Natural killer cell treated with Interleukin-12 subunit alpha and Interleukin-12 subunit beta and Interleukin-15 and Interleukin-18, amount 100 ng/mL, for 72 hours (primary cell): ENCODE measurements at regions not wholly inside any gene's neighbourhood (a gene's known extent, or its start where the extent isn't known, plus 50 kb on each side); places are given as distances from the start of the nearest gene placed in this dataset.
A peak's percentile ranks its signal among the peaks of the same experiment; 100 is the strongest.

Experiments used
- ATAC-seq, 2 donors: fragments of 150-1000 bp; cut with Tn5 transposase in 1 of 2; sonication (Bioruptor Pico), chemical (Tn5 transposase) in 1 of 2; 2 replicates each; pipeline ENCODE4 v1.10.0; 2021
- DNase-seq: peaks from one replicate; pipeline ENCODE4 v3.0.0; 2022; ENCODE audit warnings: low spot score
- H3K27ac Mint-ChIP-seq, 2 donors: 1 replicate in 1 of 2; 2 replicates in 1 of 2; pipeline ENCODE4 v1.8.0; 2022; ENCODE audit warnings: mixed read lengths in 2 of 2, mild to moderate bottlenecking in 1 of 2, moderate library complexity in 1 of 2
- H3K27me3 Mint-ChIP-seq, 2 donors: 1 replicate in 1 of 2; 2 replicates in 1 of 2; pipeline ENCODE4 v1.8.0; 2022; ENCODE audit warnings: mixed read lengths in 2 of 2
- H3K36me3 Mint-ChIP-seq: one replicate; pipeline ENCODE4 v1.8.0; 2022; ENCODE audit warnings: mixed read lengths
- H3K4me1 Mint-ChIP-seq, 2 donors: 1 replicate in 1 of 2; 2 replicates in 1 of 2; pipeline ENCODE4 v1.8.0; 2022; ENCODE audit warnings: low read depth in 2 of 2, mixed read lengths in 2 of 2, mild to moderate bottlenecking in 1 of 2
- H3K4me3 Mint-ChIP-seq: one replicate; pipeline ENCODE4 v1.8.0; 2022; ENCODE audit warnings: mixed read lengths
- H3K9me3 Mint-ChIP-seq: 2 replicates; pipeline ENCODE4 v1.8.0; 2022; ENCODE audit warnings: mixed read lengths

DNA sequence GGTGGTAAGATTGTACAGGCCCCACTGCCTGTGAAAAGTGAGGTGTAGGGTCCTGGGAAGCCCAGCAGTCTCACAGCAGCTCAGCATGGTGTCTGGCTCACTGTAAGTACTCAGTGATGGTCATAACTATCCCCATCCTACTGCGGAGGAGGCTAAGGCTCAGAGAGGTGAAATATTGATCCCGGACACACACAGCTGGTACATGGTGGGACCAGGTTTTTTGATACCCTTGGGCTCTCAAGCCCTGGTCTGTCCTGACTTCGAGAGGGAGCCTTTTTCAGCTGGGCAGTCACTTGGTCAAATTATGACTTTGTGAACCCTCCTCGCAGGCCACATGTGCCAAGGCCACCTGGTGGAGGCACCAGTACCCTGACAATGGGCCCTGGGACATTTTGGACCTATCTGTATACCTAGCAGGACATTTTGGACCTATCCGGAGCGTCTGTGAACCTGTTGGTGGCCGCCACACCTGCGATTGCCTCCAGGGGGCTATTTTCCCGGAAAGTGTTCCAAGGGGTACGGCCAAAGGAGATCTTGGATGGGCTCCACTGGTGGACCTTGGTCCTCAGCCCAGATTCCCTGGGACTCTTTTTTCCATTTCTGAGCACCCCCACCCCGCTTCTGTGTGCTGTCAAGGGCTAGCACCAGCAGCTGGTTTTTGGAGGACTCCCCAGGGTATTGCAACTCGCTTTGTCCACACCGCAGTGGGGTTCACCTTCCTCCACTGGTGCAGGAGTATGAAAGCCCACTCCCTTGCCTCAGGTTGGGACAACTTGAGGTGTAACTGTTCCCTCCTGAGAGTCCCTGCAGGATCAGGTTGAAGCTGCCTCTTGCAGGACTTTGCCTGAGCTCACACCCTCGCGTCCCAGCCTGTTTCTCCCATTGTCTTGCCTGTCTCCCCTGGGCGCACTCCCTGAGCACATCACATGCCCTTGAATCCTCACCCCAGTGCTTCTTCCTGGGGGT is 83.6 kb upstream of the NKD1 start:
- ATAC-seq (no peak), DNase-seq (no peak)
- H3K4me1 Mint-ChIP-seq, result peaks cover 0 to 5% of the 10 kb centered on the region in 2 donors
- H3K36me3 Mint-ChIP-seq, result no peaks in the 10 kb centered on the region
- H3K27ac Mint-ChIP-seq, result no peak overlapping the region
- no peaks in the 10 kb centered on the region for H3K9me3 Mint-ChIP-seq
- peaks cover 29 to 31% of the 10 kb centered on the region in 2 donors for H3K27me3 Mint-ChIP-seq
- H3K4me3 Mint-ChIP-seq, result no peak overlapping the region

DNA sequence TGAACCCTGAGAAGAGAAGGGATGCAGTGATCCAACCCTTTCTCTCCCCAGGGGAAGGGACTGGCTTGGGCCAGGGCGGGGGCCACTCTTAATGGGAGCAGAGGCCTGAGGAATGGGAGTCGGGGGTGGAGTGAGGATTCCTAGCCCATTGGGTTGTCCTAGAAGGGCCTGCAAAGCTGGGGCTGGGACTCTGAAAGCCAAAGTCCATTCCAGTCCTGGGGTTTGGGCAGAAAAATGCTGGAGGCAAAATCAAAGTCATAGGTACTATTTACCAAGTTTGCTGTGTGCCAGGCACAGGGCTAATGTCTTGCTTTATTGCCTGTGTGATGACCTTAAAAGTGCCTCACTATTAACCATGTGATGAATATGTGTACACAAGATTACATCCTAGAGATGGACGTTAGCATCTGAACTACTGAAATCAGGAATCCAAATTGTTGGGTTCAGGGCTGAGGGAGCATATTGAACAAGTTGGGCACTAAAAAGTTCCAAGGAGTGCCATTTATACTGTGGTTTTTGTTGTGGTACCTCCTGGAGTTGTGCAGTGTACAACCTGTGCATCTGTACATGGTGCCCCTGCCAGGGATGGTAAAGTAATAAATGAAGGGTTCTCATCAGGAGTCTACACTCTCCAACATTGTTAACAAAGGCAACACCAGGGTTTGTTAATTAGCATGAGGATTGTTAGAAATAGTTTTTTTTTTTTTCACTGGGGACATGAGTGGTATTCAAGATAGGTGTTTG is 84.4 kb upstream of the NKD1 start:
- Mint-ChIP-seq H3K27ac (no peak overlapping the region), H3K36me3 (no peaks in the 10 kb centered on the region), H3K4me3 (no peak overlapping the region), H3K4me1 (peaks cover 1 to 4% of the 10 kb centered on the region in 2 donors), H3K27me3 (peaks cover 25 to 38% of the 10 kb centered on the region in 2 donors), H3K9me3 (no peaks in the 10 kb centered on the region)
- DNase-seq, result no peak
- no peak for ATAC-seq

DNA sequence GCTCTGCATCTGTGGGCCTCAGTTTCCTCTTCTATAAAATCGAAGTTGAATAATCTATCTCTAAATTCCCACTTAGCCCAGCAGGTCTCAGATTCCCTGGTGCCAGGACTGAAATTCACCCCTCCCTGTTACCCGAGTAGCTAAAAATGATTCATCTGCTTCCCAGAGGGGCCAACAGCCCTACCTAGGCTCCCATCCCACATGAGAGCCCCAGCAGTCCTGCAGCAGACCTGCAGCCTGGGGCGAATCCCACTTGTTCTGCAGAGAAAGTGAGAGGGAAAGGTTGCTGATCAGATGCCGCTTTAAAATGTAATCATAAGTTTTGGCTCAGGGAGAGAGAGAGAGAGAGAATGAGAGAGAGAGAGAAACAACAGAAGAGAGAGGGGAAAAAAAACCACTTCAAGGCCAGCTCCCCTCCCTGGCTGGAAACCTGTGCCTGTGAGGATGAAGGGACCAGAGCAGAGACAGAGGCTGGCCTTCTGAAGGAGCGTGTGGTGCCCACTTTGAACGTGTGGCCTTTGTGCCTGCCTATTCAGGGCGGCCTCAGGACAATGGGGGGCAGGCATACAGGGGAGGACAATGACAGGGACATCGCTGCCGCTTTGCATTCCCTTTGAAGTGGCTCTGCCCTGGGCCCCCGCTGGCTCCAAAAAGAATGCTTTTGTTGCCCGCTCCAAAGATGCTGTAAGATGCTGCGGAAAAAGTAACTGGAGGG is 85.2 kb upstream of the NKD1 start:
- no peak for DNase-seq
- ATAC-seq, result no peak

DNA sequence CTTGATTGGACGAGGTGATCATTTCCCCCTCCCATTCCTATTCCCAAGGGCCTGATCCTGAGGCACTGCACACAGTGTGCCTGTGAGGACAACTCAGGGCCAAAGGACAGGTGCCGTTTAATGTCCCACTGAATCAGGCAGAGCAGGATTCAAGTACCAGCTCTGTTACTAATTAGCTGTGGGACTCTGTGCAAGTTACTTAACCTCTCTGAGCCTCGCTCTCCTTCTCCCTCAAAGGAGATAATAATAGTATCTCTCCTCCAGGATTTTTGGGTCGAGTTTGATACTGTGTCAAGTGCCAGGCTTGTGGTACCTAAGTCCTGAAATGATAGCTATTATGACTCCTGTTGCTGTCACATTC is 86.8 kb upstream of the NKD1 start:
- Mint-ChIP-seq H3K27me3 (peaks cover 29 to 35% of the 10 kb centered on the region in 2 donors), H3K4me3 (no peak overlapping the region), H3K4me1 (peaks cover 15 to 20% of the 10 kb centered on the region in 2 donors), H3K27ac (no peak overlapping the region), H3K9me3 (no peaks in the 10 kb centered on the region), H3K36me3 (no peaks in the 10 kb centered on the region)
- DNase-seq, result no peak
- no peak for ATAC-seq

More for the DNA sequence above, 85.2 kb upstream of the NKD1 start:
- Mint-ChIP-seq H3K9me3 (no peaks in the 10 kb centered on the region), H3K27ac (no peak overlapping the region), H3K4me1 (peaks cover 4 to 6% of the 10 kb centered on the region in 2 donors), H3K27me3 (peaks cover 24 to 42% of the 10 kb centered on the region in 2 donors), H3K4me3 (no peak overlapping the region), H3K36me3 (no peaks in the 10 kb centered on the region)

DNA sequence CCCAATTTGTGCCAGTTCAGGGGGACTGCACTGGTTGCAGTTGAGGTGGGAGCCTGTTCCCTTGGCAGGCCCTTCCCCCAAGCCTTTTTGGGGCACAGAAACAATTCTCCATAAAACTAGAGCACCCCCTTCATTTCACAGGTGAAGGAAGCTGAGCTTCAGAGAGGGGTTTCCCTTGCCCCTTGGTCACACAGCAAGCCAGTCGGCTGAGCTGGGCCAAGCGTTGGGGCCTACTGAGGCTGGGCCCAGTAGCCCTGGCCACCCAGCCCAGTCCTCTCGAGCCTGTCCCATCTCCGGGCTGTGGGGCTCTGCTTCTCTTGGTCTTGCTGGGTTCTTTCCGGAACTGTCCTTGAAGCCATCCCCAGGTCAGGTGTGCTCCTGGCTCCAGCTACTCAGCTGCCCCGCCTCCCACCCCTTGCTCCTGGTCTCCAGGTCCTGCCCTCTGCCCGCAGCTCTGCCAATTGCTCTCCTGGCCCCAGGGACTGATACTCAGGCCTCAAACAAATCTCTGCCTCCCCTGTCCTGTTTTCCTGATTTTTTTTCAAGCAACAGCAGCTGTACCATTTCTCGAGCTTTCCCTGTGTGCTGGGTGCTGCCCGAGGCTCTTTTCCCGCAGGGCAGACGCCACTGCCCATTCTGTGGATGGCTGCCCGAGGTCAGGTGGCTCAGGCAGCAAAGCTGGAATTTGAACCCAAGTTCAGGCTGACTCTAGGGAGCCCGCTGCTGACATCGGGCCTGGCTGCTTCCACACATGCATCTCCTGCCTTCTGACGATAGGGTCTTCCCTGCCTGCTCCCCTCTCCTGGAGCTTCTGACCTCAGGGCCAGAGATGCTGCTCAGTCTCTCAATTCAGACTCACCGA is 87.4 kb upstream of the NKD1 start:
- DNase-seq (no peak), ATAC-seq (no peak)
- Mint-ChIP-seq H3K27ac (no peak overlapping the region), H3K27me3 (peaks cover 29 to 31% of the 10 kb centered on the region in 2 donors), H3K36me3 (no peaks in the 10 kb centered on the region), H3K4me1 (peaks cover 15 to 20% of the 10 kb centered on the region in 2 donors), H3K9me3 (no peaks in the 10 kb centered on the region), H3K4me3 (no peak overlapping the region)

DNA sequence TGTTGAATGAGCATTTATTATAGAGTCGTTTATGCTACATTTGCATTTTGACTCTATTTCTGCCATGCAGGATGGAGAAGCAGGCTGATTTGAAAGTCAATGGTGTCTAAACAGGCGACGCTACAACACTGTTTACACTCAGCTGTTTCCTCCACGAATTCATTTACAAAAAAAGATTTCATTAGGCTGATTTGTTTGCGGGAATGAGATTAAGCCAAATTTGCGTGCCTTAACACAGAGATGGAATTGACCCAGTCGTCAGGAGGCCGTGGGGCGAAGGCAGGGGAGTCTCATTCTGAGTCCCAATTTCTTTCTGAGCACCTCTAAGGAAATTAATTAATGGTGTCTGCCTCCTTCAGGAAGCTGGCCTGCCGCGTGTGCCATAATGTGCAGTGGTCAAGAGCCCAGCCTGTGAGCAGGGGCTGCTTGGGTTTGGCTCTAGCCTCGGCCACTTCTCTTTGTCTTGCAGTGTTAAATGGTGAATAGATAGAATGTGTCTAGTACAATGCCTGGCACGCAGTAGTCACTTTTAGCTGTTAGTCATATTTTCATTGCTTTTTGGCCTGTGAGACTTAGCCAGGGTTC is 88.6 kb upstream of the NKD1 start:
- H3K4me3 Mint-ChIP-seq, result no peak overlapping the region
- no peaks in the 10 kb centered on the region for H3K9me3 Mint-ChIP-seq
- H3K27ac Mint-ChIP-seq, result no peak overlapping the region
- peaks cover 29 to 31% of the 10 kb centered on the region in 2 donors for H3K27me3 Mint-ChIP-seq
- H3K36me3 Mint-ChIP-seq, result no peaks in the 10 kb centered on the region
- no peak for DNase-seq
- no peak for ATAC-seq
- peaks cover 15 to 20% of the 10 kb centered on the region in 2 donors for H3K4me1 Mint-ChIP-seq

DNA sequence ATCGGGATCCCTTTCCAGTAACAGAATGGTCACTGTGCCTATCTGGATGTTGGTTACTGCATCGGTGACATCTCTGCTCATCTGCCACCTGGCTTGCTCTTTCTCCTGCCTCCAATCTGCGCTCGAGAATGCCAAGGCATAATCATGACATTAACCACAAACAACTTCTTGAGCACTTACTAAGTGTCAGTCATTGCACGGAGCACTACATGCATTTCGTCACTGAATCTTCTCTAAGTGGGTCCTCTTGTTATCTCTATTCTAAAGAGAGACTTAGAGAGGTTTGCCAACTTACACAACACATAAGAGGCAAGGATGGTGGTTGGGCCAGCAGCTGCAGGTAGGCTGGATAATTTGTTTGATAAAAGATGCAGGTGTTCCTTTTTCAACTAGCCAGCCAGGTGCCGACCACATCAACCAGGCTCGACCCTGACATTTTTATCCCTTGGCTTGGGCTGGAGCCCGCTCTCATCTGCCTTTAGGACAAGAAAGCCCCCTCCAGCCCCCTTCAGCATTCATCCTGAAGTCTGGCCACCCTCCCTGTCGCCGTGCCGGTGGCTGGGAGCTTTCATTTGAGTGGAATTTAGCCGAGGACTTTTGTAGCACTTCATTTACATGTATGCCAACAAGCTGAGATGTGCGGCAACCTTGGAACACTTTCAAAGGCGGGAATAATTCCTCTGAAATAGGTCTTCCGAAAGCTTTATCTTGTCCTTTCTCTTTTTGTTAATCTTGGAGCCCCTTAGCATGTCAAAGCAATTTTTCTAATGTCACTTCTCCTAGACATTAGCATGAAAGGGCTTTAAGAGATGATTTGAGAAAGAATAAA is 89.3 kb upstream of the NKD1 start:
- peaks cover 25 to 30% of the 10 kb centered on the region in 2 donors for H3K27me3 Mint-ChIP-seq
- DNase-seq, result no peak
- no peak for ATAC-seq
- H3K27ac Mint-ChIP-seq, result no peak overlapping the region
- no peak overlapping the region for H3K4me3 Mint-ChIP-seq
- peaks cover 15 to 20% of the 10 kb centered on the region in 2 donors for H3K4me1 Mint-ChIP-seq
- H3K9me3 Mint-ChIP-seq, result no peaks in the 10 kb centered on the region
- no peaks in the 10 kb centered on the region for H3K36me3 Mint-ChIP-seq

DNA sequence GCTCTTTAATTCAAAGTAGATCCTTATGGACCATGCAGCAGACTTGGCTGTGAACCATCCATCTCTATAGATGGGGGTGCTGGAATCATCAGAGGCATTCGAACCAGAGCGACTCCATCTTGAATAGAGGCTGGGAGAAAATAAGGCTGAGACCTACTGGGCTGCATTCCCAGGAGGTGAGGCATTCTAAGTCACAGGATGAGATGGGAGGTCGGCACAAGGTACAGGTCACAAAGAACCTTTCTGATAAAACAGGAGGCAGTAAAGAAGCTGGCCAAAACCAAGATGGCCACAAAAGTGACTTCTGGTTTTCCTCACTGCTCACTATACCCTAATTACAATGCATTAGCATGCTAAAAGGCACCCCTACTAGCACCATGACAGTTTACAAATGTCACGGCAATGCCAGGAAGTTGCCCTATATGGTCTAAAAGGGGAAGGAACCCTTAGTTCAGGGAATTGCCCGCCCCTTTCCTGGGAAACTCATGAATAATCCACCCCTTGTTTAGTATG is 89.2 kb upstream of the BRD7 start:
- H3K4me1 Mint-ChIP-seq, result peaks cover 15 to 20% of the 10 kb centered on the region in 2 donors
- DNase-seq, result no peak

DNA sequence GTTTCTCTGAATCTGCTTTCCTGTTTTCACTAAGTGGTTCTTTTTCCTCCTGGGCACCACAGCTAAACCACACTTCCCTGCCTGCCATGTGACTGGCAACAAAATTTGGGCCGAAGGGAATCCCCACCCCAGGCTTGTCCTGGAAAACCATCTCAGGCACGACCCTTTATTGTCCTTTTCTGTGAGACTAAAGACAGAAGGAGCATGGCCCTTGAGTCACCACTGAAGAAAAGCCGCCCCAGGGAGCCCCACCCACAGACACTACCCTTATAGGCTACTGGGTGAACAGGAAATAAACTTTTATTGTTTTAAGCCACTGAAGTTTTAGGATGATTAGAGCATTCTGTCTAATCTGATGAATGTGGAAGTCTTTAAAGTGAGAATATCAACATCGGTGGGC is 88.6 kb upstream of the BRD7 start:
- Mint-ChIP-seq H3K27ac (peak overlapping the region; percentile 62 to 65), H3K27me3 (peaks cover 17 to 21% of the 10 kb centered on the region in 2 donors), H3K36me3 (no peaks in the 10 kb centered on the region), H3K4me1 (peaks cover 15 to 20% of the 10 kb centered on the region in 2 donors), H3K4me3 (peak overlapping the region; percentile 71), H3K9me3 (no peaks in the 10 kb centered on the region)
- ATAC-seq, result peak; percentile 37 to 63
- DNase-seq, result no peak

More for the DNA sequence above, 89.2 kb upstream of the BRD7 start:
- peaks cover 22 to 23% of the 10 kb centered on the region in 2 donors for H3K27me3 Mint-ChIP-seq
- peak overlapping the region; percentile 71 for H3K4me3 Mint-ChIP-seq
- ATAC-seq, result no peak
- no peaks in the 10 kb centered on the region for H3K36me3 Mint-ChIP-seq
- peak overlapping the region in 1 of 2 donors; percentile 62 for H3K27ac Mint-ChIP-seq
- no peaks in the 10 kb centered on the region for H3K9me3 Mint-ChIP-seq

DNA sequence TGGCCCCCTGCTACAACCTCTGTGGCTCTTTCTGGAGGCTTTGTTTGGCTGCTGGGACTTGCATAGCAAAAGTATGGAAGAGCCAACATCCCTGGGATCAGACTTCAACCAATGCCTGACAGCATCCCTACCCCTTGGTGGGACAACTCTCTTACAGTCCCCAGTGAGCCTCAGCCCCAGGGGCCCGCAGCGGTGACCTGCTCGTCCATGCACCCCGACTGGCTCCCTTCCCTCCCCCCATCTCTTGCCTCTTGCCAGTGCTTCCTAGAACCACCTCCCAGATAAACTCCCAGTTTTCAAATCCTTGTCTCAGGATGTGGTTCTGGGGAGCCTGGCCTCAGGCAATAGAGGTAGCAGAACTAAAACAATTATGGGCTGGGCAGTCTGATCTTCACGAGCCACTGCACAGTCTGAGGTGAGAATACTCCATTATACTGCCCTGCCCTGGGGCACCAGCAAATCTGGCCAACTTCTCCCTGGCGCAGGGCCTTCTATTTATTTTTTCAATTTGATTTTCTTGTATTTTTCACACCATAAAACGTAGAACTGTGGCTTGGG is 86.6 kb upstream of the BRD7 start:
- Mint-ChIP-seq H3K27me3 (peaks cover 16 to 21% of the 10 kb centered on the region in 2 donors), H3K4me3 (no peak overlapping the region), H3K27ac (no peak overlapping the region), H3K36me3 (no peaks in the 10 kb centered on the region), H3K4me1 (peaks cover 15 to 20% of the 10 kb centered on the region in 2 donors), H3K9me3 (no peaks in the 10 kb centered on the region)
- ATAC-seq (no peak), DNase-seq (peak; percentile 23)

DNA sequence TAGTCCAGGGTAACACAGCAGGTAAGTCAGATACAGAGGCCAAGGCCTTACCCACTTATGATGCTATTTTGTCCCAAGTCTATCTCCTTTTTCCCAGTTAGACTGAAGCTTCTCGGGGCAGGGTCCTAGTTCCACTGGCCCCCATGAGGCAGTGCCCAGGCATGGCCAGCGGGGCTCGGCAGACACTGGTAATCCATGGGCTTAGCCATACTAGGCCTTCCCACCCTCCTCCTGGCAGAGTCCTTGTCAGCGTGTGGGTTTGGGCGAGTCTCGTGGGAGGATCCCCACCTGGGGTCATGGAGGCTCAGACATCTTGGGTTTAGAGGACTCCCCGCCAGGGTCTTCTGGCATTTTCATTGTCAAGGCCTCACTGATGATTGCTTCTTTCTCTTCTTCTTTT is 84.7 kb upstream of the BRD7 start:
- DNase-seq, result peak; percentile 51
- H3K4me3 Mint-ChIP-seq, result no peak overlapping the region
- no peak for ATAC-seq
- H3K4me1 Mint-ChIP-seq, result peaks cover 11 to 16% of the 10 kb centered on the region in 2 donors
- H3K27ac Mint-ChIP-seq, result no peak overlapping the region
- no peaks in the 10 kb centered on the region for H3K36me3 Mint-ChIP-seq
- peaks cover 8 to 11% of the 10 kb centered on the region in 2 donors for H3K27me3 Mint-ChIP-seq
- no peaks in the 10 kb centered on the region for H3K9me3 Mint-ChIP-seq
